ENCODE measurements at regions not wholly inside any gene's neighbourhood (a gene's known extent, or its start where the extent isn't known, plus 50 kb on each side); places are given as distances from the start of the nearest gene placed in this dataset.

DNA sequence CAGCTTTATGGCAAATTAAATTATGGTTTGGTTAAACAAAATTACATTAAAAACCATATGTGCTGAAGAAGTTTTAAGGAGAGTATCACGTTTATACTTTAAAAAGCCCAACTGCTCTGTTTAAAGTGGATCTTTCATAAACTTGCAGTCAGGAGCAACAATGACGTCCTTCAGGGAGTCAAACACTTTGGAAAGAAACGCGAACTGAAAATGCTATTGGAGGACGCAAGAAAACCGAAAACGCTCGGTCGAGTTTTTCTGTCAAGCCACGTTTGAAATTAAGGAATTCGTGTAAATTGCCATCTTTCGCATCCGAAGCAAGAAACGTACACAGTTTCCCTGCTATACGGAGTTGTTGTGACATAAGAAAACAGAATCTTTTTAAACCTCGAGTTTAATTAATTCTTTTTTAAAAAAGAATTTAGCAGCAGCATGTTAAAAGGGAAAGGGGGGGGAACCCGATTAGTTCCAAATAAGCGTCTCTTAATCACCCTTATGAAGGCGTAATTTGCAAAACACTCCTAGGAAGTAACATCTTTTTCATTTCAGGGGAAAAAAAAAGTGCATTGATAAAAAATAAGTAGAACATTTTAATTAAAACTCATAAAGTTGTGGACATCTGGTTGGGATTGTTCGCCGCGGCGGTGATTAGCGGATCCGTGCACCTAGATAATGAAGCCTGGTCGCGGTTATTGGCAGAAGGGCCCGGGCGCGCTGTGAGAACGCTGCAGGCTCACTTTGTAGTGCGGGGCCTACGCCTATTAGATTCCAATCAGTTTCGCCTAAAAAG lies 295.4 kb downstream of the TFAP2C start:
- peaks cover 50% of the 10 kb centered on the region for H3K4me1 ChIP-seq
- Mint-ChIP-seq H3K4me1 (peaks cover 44% of the 10 kb centered on the region), H3K27me3 (ENCODE audit: insufficient read depth, low read depth) (peaks cover 55% of the 10 kb centered on the region), H3K4me3 (peak overlapping the region; percentile 81), H3K36me3 (peaks cover 2% of the 10 kb centered on the region), H3K27ac (no peak overlapping the region), H3K9me3 (peaks cover 3% of the 10 kb centered on the region)
- peak overlapping the region; percentile 92 for H3K4me2 ChIP-seq
- peaks cover 81% of the 10 kb centered on the region for H3K27me3 ChIP-seq
- no peak overlapping the region for H2AFZ ChIP-seq (replicated peaks)
- peaks cover 14% of the 10 kb centered on the region for H4K20me1 ChIP-seq (ENCODE audit: low read depth)
- H3K79me2 ChIP-seq (ENCODE audit: low read depth), result no peaks in the 10 kb centered on the region
- no peaks in the 10 kb centered on the region for H3K9me3 ChIP-seq (ENCODE audit: low read depth)
- no peak overlapping the region for H3K27ac ChIP-seq
- DNase-seq (ENCODE audit: low spot score), result peak; percentile 53
- H3F3A ChIP-seq (ENCODE audit: low read depth), result peaks cover 41% of the 10 kb centered on the region
- TF ChIP-seq EZH2 (IDR thresholded peaks at IDR 0.05) (no peak), CTCF (IDR thresholded peaks at IDR 0.05) (no peak), EZH2phosphoT487 (IDR thresholded peaks at IDR 0.05) (no peak)
- H3K36me3 ChIP-seq, result no peaks in the 10 kb centered on the region
- no peak overlapping the region for H3K9ac ChIP-seq
- peak overlapping the region; percentile 49 for H3K4me3 ChIP-seq

- H2AFZ ChIP-seq (replicated peaks), result no peak overlapping the region
- H3K36me3 ChIP-seq, result no peaks in the 10 kb centered on the region
- H3K4me3 Mint-ChIP-seq, result peak overlapping the region; percentile 82
- H3K79me2 ChIP-seq (ENCODE audit: low read depth), result no peaks in the 10 kb centered on the region
- DNase-seq (ENCODE audit: low spot score), result peak; percentile 99
- H3K27ac Mint-ChIP-seq, result peak overlapping the region; percentile 84
- peaks cover 2% of the 10 kb centered on the region for H3K36me3 Mint-ChIP-seq
- H3K4me3 ChIP-seq, result peak overlapping the region; percentile 56
- H3K27me3 Mint-ChIP-seq (ENCODE audit: insufficient read depth, low read depth), result peaks cover 57% of the 10 kb centered on the region
- TF ChIP-seq CTCF (IDR thresholded peaks at IDR 0.05) (no peak), EZH2phosphoT487 (IDR thresholded peaks at IDR 0.05) (peak; percentile 96), EZH2 (IDR thresholded peaks at IDR 0.05) (no peak)
- H3K9me3 ChIP-seq (ENCODE audit: low read depth), result no peaks in the 10 kb centered on the region
- H3K9ac ChIP-seq, result no peak overlapping the region
- peaks cover 89% of the 10 kb centered on the region for H3K27me3 ChIP-seq
- H3K9me3 Mint-ChIP-seq, result peaks cover 3% of the 10 kb centered on the region
- peak overlapping the region; percentile 92 for H3K4me2 ChIP-seq
- peak overlapping the region; percentile 9 for H3K27ac ChIP-seq
- H4K20me1 ChIP-seq (ENCODE audit: low read depth), result peaks cover 14% of the 10 kb centered on the region
- H3F3A ChIP-seq (ENCODE audit: low read depth), result peaks cover 41% of the 10 kb centered on the region
- H3K4me1 ChIP-seq, result peaks cover 53% of the 10 kb centered on the region
- H3K4me1 Mint-ChIP-seq, result peaks cover 48% of the 10 kb centered on the region
These were observed 296.1 kb downstream of the TFAP2C start for GRCh38 chr20:56925082-56925830.

DNA sequence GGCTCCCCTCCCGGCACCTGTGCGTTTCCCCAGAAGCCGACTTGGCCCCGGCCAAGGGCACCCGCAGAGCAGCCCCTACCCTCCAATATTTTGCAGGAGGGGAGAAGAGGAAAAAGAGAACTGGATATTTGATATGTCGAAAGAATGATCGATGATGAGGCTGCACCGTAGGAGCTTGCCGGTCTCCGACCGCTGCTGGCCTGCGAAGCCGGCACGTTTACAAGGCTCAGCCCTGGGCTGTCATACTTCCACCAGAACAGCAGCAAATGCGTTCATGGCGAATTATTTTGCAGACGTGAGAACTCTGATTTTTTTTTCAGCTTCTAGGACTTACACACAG lies 296.7 kb downstream of the TFAP2C start:
- TF ChIP-seq CTCF (IDR thresholded peaks at IDR 0.05) (no peak), EZH2 (IDR thresholded peaks at IDR 0.05) (no peak), EZH2phosphoT487 (IDR thresholded peaks at IDR 0.05) (no peak)
- Histone ChIP-seq H2AFZ (replicated peaks) (no peak overlapping the region), H3K36me3 (no peaks in the 10 kb centered on the region), H3K9ac (no peak overlapping the region), H3K4me1 (peaks cover 53% of the 10 kb centered on the region), H4K20me1 (ENCODE audit: low read depth) (peaks cover 14% of the 10 kb centered on the region), H3F3A (ENCODE audit: low read depth) (peaks cover 41% of the 10 kb centered on the region), H3K27ac (peak overlapping the region; percentile 9), H3K9me3 (ENCODE audit: low read depth) (no peaks in the 10 kb centered on the region), H3K79me2 (ENCODE audit: low read depth) (no peaks in the 10 kb centered on the region), H3K27me3 (peaks cover 92% of the 10 kb centered on the region), H3K4me3 (peak overlapping the region; percentile 56), H3K4me2 (peak overlapping the region; percentile 92)
- Mint-ChIP-seq H3K27ac (peak overlapping the region; percentile 84), H3K36me3 (peaks cover 2% of the 10 kb centered on the region), H3K9me3 (peaks cover 3% of the 10 kb centered on the region), H3K27me3 (ENCODE audit: insufficient read depth, low read depth) (peaks cover 56% of the 10 kb centered on the region), H3K4me1 (peaks cover 50% of the 10 kb centered on the region), H3K4me3 (peak overlapping the region; percentile 82)
- peak; percentile 66 for DNase-seq (ENCODE audit: low spot score)
